Cardiac fibroblast (primary cell): ENCODE measurements at regions not wholly inside any gene's neighbourhood (a gene's known extent, or its start where the extent isn't known, plus 50 kb on each side); places are given as distances from the start of the nearest gene placed in this dataset.

Experiments
- DNase-seq, 2 donors: peaks; one replicate each; pipeline versions ENCODE4 v3.0.0 to v3.0.0-alpha.2; 2010; ENCODE audit warnings: low read depth in 2 of 2
- H3K4me3 ChIP-seq, 2 donors: replicated peaks in 1 of 2; 1 replicate in 1 of 2; 2 replicates in 1 of 2; pipeline ENCODE4 v1.5.1; 2011; ENCODE audit warnings: low read depth in 2 of 2, low read length in 2 of 2, mild to moderate bottlenecking in 2 of 2, moderate library complexity in 1 of 2
- CTCF ChIP-seq: IDR thresholded peaks from one replicate; pipeline ENCODE4 v1.5.1; 2011; ENCODE audit warnings: low read depth, mild to moderate bottlenecking, low read length, inconsistent platforms

DNA sequence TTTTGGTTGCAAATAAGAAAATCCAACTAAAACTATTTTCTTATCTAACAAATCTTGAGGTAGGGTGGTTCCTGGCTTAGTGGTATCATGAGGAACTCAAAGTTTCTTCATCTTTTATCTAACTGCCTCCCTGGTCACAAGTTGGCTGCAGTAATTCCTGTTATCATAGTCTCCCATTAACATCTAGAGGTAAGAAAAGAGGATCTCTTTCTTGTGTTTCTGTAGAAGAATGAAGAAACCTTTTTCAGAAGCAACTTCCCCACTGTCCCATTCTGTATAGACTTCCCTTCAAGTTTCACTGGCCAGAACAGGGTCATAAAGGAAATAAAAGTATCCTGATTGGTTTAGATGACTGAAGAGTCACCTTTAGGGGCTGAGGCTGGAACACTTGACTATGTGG, 81.8 kb upstream of the ELL2 start:
- no peak for DNase-seq
- H3K4me3 ChIP-seq: no peak overlapping the region
- TF ChIP-seq CTCF: no peak

- no peak overlapping the region for H3K4me3 ChIP-seq
- no peak for TF ChIP-seq CTCF
- peak; percentile 67 to 78 for DNase-seq
Measured at GRCh38 chr5:96037128-96037527, 75.5 kb upstream of the ELL2 start.

DNA sequence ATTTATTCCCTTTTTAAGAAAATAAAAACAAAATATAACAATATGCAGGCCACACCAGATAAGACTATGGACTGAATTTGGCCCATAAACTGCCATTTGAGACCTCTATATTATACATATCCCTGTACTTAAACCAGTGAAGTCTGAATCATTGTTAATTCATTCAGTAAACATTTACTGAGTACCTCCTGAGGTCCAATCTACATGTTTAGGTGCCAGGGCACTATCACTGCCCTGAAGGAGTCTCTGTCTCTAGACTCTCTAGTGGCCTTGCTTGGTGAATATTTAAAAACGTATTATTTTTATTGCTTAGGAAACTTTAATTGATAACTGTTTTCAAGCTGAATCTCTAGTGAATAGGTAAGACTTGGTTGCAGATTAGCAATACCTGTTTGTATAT, 74.7 kb upstream of the ELL2 start:
- no peak for TF ChIP-seq CTCF
- no peak overlapping the region for H3K4me3 ChIP-seq
- no peak for DNase-seq

DNA sequence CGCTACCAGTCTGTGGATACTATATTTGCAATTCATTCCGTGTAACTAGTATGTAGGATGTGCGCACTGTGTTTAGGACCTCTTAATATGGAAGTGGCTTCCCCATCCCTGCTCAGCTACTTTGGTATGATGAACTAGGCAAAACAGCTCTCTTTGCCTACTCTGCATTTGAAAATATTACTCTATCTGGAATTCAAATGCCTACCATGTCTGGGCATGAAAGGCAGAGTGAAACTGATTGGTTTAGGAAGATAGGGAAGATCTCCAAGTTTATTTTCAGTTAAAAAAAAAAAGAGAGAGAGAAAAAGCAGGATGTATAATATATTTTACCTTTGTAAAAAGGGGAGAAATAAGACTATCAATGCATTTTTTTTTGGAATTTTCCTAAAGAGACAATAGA, 74.1 kb upstream of the ELL2 start:
- no peak for TF ChIP-seq CTCF
- no peak overlapping the region for H3K4me3 ChIP-seq
- no peak for DNase-seq

- no peak for DNase-seq
- TF ChIP-seq CTCF: no peak
- H3K4me3 ChIP-seq: no peak overlapping the region
Measured at GRCh38 chr5:96033116-96033515, 71.5 kb upstream of the ELL2 start.

DNA sequence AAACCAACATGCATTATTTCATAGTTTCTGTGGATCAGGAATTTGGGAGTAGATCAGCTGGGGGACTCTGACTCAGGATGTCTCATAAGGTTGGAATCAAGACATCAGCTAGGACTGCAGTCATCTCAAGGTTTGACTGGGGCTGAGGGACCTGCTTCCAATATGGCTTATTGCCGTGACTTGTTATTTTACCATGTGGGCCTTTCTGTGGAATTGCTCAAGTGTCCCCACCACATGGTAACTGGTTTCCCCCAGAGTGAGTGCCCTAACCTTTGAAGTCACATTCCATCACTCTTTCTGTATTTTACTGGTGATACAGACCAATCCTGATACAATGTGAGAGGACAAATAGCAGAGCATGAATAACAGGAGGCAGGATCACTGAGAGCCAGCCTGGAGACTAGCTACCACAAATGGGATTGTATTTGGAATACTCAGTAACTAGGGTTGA, 70.2 kb upstream of the ELL2 start:
- H3K4me3 ChIP-seq: no peak overlapping the region
- peak in 1 of 2 donors; percentile 88 for DNase-seq
- no peak for TF ChIP-seq CTCF

DNA sequence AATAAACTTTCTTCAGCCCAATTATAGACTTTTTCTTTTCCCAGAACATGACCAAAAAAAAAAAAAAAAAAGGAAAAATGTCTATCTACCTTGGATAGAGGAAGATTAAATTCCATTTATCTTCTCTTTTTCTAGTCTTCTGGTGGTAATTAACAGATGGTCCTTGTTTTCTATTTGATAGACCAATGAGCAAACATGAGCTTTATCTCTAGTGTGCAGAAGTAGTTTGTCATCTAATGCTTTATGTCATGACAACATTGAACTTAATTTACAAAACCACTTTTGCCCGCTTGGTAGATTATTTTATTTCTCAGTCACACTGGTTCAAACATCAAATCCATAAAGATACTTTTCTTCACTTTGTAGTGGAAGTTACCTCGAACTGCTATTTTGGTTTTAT, 69.5 kb upstream of the ELL2 start:
- no peak for DNase-seq
- H3K4me3 ChIP-seq: no peak overlapping the region
- TF ChIP-seq CTCF: no peak
